Liver (tissue), 8 donors: ENCODE measurements at regions not wholly inside any gene's neighbourhood (a gene's known extent, or its start where the extent isn't known, plus 50 kb on each side); places are given as distances from the start of the nearest gene placed in this dataset.
"Not testable (repeated sequence)": the region's sequence is repeated elsewhere in the genome, so short reads cannot be mapped to it uniquely, and the experiment has no call there.

ENCODE experiments used
- DNase-seq: peaks from one replicate; pipeline ENCODE4 v3.0.0-alpha.2; 2017; ENCODE audit warnings: low spot score
- H3K27ac ChIP-seq, 2 donors: one replicate each; pipeline ENCODE4 v1.7.0; 2013; ENCODE audit warnings: inconsistent platforms in 2 of 2, low read length in 2 of 2, control low read depth in 1 of 2, low read depth in 1 of 2, mild to moderate bottlenecking in 1 of 2
- H3K27me3 ChIP-seq, 4 donors: one replicate each; pipeline versions ENCODE4 v1.6.1 to v1.7.0; 2013; ENCODE audit warnings: low read length in 3 of 4, inconsistent platforms in 1 of 4, mild to moderate bottlenecking in 1 of 4, moderate library complexity in 1 of 4; ENCODE audit not compliant: control insufficient read depth in 4 of 4, insufficient read depth in 4 of 4
- H3K36me3 ChIP-seq, 4 donors: one replicate each; pipeline versions ENCODE4 v1.6.1 to v1.7.0; 2013; ENCODE audit warnings: low read length in 3 of 4, mild to moderate bottlenecking in 3 of 4, low read depth in 1 of 4, moderate library complexity in 1 of 4; ENCODE audit not compliant: control insufficient read depth in 4 of 4, insufficient read depth in 3 of 4
- H3K4me1 ChIP-seq, 4 donors: one replicate each; pipeline versions ENCODE4 v1.6.1 to v1.7.0; 2013; ENCODE audit warnings: low read length in 3 of 4, mild to moderate bottlenecking in 3 of 4, moderate library complexity in 1 of 4; ENCODE audit not compliant: control insufficient read depth in 4 of 4, insufficient read depth in 4 of 4
- H3K4me3 ChIP-seq, 3 donors: one replicate each; pipeline versions ENCODE4 v1.6.1 to v1.7.0; 2013; ENCODE audit warnings: low read length in 3 of 3, control low read depth in 1 of 3, low read depth in 1 of 3, mild to moderate bottlenecking in 1 of 3
- H3K9ac ChIP-seq, 2 donors: one replicate each; pipeline ENCODE4 v1.7.0; 2013; ENCODE audit warnings: low read length in 2 of 2, mild to moderate bottlenecking in 2 of 2, moderate library complexity in 2 of 2, control low read depth in 1 of 2, low read depth in 1 of 2
- H3K9me3 ChIP-seq, 4 donors: one replicate each; pipeline versions ENCODE4 v1.6.1 to v1.7.0; 2013; ENCODE audit warnings: low read length in 3 of 4; ENCODE audit not compliant: control insufficient read depth in 4 of 4
- FOXA1 ChIP-seq: IDR thresholded peaks from 2 replicates; pipeline ENCODE4 v1.6.1; 2016; ENCODE audit warnings: antibody characterized with exemption
- FOXA2 ChIP-seq: IDR thresholded peaks from 2 replicates; pipeline ENCODE4 v1.6.1; 2016; ENCODE audit warnings: antibody characterized with exemption
- GABPA ChIP-seq, 2 donors: IDR thresholded peaks in 1 of 2; conservative IDR thresholded peaks in 1 of 2; 2 replicates each; pipeline ENCODE4 v1.6.1; 2016; ENCODE audit warnings: antibody characterized with exemption in 2 of 2, mild to moderate bottlenecking in 1 of 2, moderate library complexity in 1 of 2
- HNF4A ChIP-seq, 2 donors: conservative IDR thresholded peaks; 2 replicates each; pipeline ENCODE4 v1.6.1; 2016; ENCODE audit warnings: antibody characterized with exemption in 2 of 2, mild to moderate bottlenecking in 2 of 2
- HNF4G ChIP-seq: IDR thresholded peaks from 2 replicates; pipeline ENCODE4 v1.6.1; 2016; ENCODE audit warnings: antibody characterized with exemption
- JUND ChIP-seq, 2 donors: IDR thresholded peaks; 2 replicates each; pipeline ENCODE4 v1.6.1; 2016; ENCODE audit warnings: antibody characterized with exemption in 2 of 2
- NR2F2 ChIP-seq: IDR thresholded peaks from 2 replicates; pipeline ENCODE4 v1.6.1; 2016; ENCODE audit warnings: antibody characterized with exemption
- RAD21 ChIP-seq, 2 donors: IDR thresholded peaks; 2 replicates each; pipeline ENCODE4 v1.6.1; 2016; ENCODE audit warnings: antibody characterized with exemption in 2 of 2, mild to moderate bottlenecking in 2 of 2
- RXRA ChIP-seq, 2 donors: IDR thresholded peaks; 2 replicates each; pipeline ENCODE4 v1.6.1; 2017 to 2018; ENCODE audit warnings: antibody characterized with exemption in 2 of 2, mild to moderate bottlenecking in 1 of 2
- SP1 ChIP-seq: IDR thresholded peaks from 2 replicates; pipeline ENCODE4 v1.6.1; 2018; ENCODE audit warnings: antibody characterized with exemption, mild to moderate bottlenecking
- TAF1 ChIP-seq: conservative IDR thresholded peaks from 2 replicates; pipeline ENCODE4 v1.6.1; 2016; ENCODE audit warnings: antibody characterized with exemption, mild to moderate bottlenecking
- YY1 ChIP-seq: IDR thresholded peaks from 2 replicates; pipeline ENCODE4 v1.6.1; 2016; ENCODE audit warnings: antibody characterized with exemption, mild to moderate bottlenecking
- ZBTB33 ChIP-seq: IDR thresholded peaks from 2 replicates; pipeline ENCODE4 v1.6.1; 2016; ENCODE audit warnings: antibody characterized with exemption
- WGBS: extraction: QIAGEN DNeasy Blood & Tissue Kit; methylation state at CpG from one replicate; pipeline ENCODE4 v1.1.7; 2013; 5-methylcytosine and 5-hydroxymethylcytosine counted together
- TF ChIP-seq, protein P1 (sequence below): IDR thresholded peaks from 2 replicates; pipeline ENCODE4 v1.6.1; 2016; ENCODE audit warnings: antibody characterized with exemption
- TF ChIP-seq, protein P2 (sequence below): IDR thresholded peaks from 2 replicates; pipeline ENCODE4 v1.6.1; 2016; ENCODE audit warnings: antibody characterized with exemption, mild to moderate bottlenecking
- TF ChIP-seq, protein P3 (sequence below): fragments of 150-350 bp; IDR thresholded peaks from 2 replicates; pipeline ENCODE4 v1.5.1; 2017; ENCODE audit warnings: improper control_type of control experiment, low read depth, low read length; ENCODE audit not compliant: missing input control
- TF ChIP-seq, protein P4 (sequence below): IDR thresholded peaks from 2 replicates; pipeline ENCODE4 v1.6.1; 2016; ENCODE audit warnings: antibody characterized with exemption
- donor health status: healthy.
- donor health status: healthy.
- donor health status: healthy.
- donor health status: healthy.
- donor health status: healthy.

- H3K4me1 ChIP-seq, DNase-seq, H3K4me3 ChIP-seq, H3K36me3 ChIP-seq, H3K27ac ChIP-seq, H3K27me3 ChIP-seq, H3K9ac ChIP-seq, H3K9me3 ChIP-seq: not testable (repeated sequence)
- WGBS = 89% methylated on average over 11 of the region's 11 CpGs
Measured at GRCh38 chr18:65998971-65999700, 248.3 kb downstream of the CDH7 start.

DNA sequence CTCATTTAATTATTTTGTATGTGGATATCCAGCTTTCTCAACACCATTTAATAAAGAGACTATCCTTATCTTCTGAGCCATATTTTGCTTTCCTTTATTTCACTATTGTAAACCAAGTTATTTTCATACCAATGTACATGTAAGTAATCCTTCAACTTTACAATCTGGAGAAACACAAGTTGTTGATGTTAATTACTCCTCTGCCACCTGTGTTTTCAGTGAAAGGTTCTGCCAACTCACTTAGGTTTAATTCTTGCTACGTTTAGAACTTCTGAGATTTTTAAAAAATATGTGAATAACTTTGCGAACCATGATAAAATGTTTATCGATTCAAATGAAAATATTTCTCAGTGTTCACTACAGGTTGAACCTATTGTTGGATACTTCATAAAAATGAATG lies 244.4 kb downstream of the CDH7 start:
- 72% methylated on average over 3 of the region's 3 CpGs for WGBS
- Histone ChIP-seq H3K9me3 (no peaks in the 10 kb centered on the region), H3K27me3 (peaks cover 0 to 3% (median 0%) of the 10 kb centered on the region in 4 donors), H3K4me3 (no peak overlapping the region), H3K36me3 (no peaks in the 10 kb centered on the region), H3K9ac (no peak overlapping the region), H3K4me1 (no peaks in the 10 kb centered on the region), H3K27ac (no peak overlapping the region)
- TF ChIP-seq SP1 (no peak), TAF1 (no peak), ZBTB33 (no peak), YY1 (no peak), RXRA (IDR thresholded peaks at IDR 0.05) (no peak), NR2F2 (no peak), FOXA1 (no peak)
- no peak for DNase-seq

DNA sequence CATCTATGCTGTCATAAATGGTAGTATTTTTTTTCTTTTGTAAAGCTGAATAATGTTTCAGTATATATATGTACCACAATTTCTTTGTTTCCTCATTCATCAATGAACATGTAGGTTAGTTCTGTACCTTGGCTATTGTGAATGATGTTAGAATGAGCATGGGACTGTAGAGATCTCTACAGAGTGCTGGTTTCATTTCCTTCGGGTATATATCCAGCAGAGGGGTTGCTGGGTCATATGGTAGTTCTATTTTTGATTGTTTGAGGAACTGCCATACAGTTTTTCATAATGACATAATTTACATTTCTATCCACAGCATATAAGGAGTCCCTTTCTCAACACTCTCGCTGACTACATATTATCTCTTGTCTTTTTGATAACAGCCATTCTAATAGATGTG lies 243.5 kb downstream of the CDH7 start:
- Histone ChIP-seq H3K4me1 (no peaks in the 10 kb centered on the region), H3K27me3 (peaks cover 0 to 3% (median 0%) of the 10 kb centered on the region in 4 donors), H3K4me3 (no peak overlapping the region), H3K9me3 (no peaks in the 10 kb centered on the region), H3K27ac (no peak overlapping the region), H3K9ac (no peak overlapping the region), H3K36me3 (no peaks in the 10 kb centered on the region)
- TF ChIP-seq SP1 (no peak), TAF1 (no peak), JUND (IDR thresholded peaks at IDR 0.05) (no peak), HNF4A (conservative IDR thresholded peaks at IDR 0.05) (no peak), HNF4G (no peak), RXRA (IDR thresholded peaks at IDR 0.05) (no peak), NR2F2 (no peak), RAD21 (IDR thresholded peaks at IDR 0.05) (no peak), FOXA2 (no peak), YY1 (no peak), GABPA (IDR thresholded peaks at IDR 0.05 in 1 of 2, conservative IDR thresholded peaks at IDR 0.05 in 1 of 2) (no peak), FOXA1 (no peak)
- TF ChIP-seq, protein P1, sequence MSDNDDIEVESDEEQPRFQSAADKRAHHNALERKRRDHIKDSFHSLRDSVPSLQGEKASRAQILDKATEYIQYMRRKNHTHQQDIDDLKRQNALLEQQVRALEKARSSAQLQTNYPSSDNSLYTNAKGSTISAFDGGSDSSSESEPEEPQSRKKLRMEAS = no peak
- TF ChIP-seq, protein P2, sequence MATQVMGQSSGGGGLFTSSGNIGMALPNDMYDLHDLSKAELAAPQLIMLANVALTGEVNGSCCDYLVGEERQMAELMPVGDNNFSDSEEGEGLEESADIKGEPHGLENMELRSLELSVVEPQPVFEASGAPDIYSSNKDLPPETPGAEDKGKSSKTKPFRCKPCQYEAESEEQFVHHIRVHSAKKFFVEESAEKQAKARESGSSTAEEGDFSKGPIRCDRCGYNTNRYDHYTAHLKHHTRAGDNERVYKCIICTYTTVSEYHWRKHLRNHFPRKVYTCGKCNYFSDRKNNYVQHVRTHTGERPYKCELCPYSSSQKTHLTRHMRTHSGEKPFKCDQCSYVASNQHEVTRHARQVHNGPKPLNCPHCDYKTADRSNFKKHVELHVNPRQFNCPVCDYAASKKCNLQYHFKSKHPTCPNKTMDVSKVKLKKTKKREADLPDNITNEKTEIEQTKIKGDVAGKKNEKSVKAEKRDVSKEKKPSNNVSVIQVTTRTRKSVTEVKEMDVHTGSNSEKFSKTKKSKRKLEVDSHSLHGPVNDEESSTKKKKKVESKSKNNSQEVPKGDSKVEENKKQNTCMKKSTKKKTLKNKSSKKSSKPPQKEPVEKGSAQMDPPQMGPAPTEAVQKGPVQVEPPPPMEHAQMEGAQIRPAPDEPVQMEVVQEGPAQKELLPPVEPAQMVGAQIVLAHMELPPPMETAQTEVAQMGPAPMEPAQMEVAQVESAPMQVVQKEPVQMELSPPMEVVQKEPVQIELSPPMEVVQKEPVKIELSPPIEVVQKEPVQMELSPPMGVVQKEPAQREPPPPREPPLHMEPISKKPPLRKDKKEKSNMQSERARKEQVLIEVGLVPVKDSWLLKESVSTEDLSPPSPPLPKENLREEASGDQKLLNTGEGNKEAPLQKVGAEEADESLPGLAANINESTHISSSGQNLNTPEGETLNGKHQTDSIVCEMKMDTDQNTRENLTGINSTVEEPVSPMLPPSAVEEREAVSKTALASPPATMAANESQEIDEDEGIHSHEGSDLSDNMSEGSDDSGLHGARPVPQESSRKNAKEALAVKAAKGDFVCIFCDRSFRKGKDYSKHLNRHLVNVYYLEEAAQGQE = no peak
- TF ChIP-seq, protein P3, sequence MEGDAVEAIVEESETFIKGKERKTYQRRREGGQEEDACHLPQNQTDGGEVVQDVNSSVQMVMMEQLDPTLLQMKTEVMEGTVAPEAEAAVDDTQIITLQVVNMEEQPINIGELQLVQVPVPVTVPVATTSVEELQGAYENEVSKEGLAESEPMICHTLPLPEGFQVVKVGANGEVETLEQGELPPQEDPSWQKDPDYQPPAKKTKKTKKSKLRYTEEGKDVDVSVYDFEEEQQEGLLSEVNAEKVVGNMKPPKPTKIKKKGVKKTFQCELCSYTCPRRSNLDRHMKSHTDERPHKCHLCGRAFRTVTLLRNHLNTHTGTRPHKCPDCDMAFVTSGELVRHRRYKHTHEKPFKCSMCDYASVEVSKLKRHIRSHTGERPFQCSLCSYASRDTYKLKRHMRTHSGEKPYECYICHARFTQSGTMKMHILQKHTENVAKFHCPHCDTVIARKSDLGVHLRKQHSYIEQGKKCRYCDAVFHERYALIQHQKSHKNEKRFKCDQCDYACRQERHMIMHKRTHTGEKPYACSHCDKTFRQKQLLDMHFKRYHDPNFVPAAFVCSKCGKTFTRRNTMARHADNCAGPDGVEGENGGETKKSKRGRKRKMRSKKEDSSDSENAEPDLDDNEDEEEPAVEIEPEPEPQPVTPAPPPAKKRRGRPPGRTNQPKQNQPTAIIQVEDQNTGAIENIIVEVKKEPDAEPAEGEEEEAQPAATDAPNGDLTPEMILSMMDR = no peak
- TF ChIP-seq, protein P4, sequence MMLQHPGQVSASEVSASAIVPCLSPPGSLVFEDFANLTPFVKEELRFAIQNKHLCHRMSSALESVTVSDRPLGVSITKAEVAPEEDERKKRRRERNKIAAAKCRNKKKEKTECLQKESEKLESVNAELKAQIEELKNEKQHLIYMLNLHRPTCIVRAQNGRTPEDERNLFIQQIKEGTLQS = no peak
- DNase-seq = no peak
- WGBS = 64% methylated on average over 2 of the region's 2 CpGs
